Calu3 (cell line): ENCODE measurements at regions not wholly inside any gene's neighbourhood (a gene's known extent, or its start where the extent isn't known, plus 50 kb on each side); places are given as distances from the start of the nearest gene placed in this dataset.
"Not testable (repeated sequence)": the region's sequence is repeated elsewhere in the genome, so short reads cannot be mapped to it uniquely, and the experiment has no call there.

Experiments
- BruUV-seq: library from RNA; stranded (reverse); fragments of 400-500 nt; replicated peaks from 2 replicates; lab custom pipeline; 2021; lab: Mats Ljungman, UMichigan
- CTCF ChIA-PET: fragments of 300-600 bp; sonication (Branson Sonifier 250); formaldehyde crosslinking; loops from one replicate; lab custom pipeline; 2022; ENCODE audit warnings: antibody characterized with exemption; lab: Charles Lee
- DNase-seq: peaks from one replicate; pipeline ENCODE4 v3.0.0; 2022
- H3K27ac Mint-ChIP-seq: one replicate; pipeline ENCODE4 v1.8.0; 2022; ENCODE audit warnings: mixed read lengths; ENCODE audit not compliant: unreplicated experiment
- H3K27me3 Mint-ChIP-seq: one replicate; pipeline ENCODE4 v1.8.0; 2022; ENCODE audit warnings: mixed read lengths; ENCODE audit not compliant: unreplicated experiment
- H3K36me3 Mint-ChIP-seq: one replicate; pipeline ENCODE4 v1.8.0; 2022; ENCODE audit warnings: mild to moderate bottlenecking, moderate library complexity, mixed read lengths; ENCODE audit not compliant: insufficient read depth, unreplicated experiment
- H3K4me1 Mint-ChIP-seq: one replicate; pipeline ENCODE4 v1.8.0; 2022; ENCODE audit warnings: mild to moderate bottlenecking, low read depth, mixed read lengths; ENCODE audit not compliant: unreplicated experiment
- H3K4me3 Mint-ChIP-seq: one replicate; pipeline ENCODE4 v1.8.0; 2022; ENCODE audit warnings: mild to moderate bottlenecking, low read depth, moderate library complexity, mixed read lengths; ENCODE audit not compliant: unreplicated experiment
- H3K9me3 Mint-ChIP-seq: one replicate; pipeline ENCODE4 v1.8.0; 2022; ENCODE audit warnings: low read depth, mixed read lengths; ENCODE audit not compliant: unreplicated experiment
- CTCF ChIP-seq: fragments of 200-600 bp; IDR thresholded peaks from one replicate; pipeline ENCODE4 v1.8.0; 2022; ENCODE audit warnings: antibody characterized with exemption; ENCODE audit not compliant: unreplicated experiment
- intact Hi-C: fragments of 100-400 bp; cut with micrococcal nuclease; formaldehyde crosslinking; loops from one replicate; pipeline ENCODE4 v1.10.0; 2022; ENCODE audit not compliant: unreplicated experiment

- CTCF ChIA-PET, result interaction anchor here (1.1 kb wide), 1 partner anchor 25 kb away, joined by 3 read pairs; no protein-coding TSS in a partner anchor
- H3K27ac Mint-ChIP-seq, result no peak overlapping the region
- H3K4me1 Mint-ChIP-seq, result no peaks in the 10 kb centered on the region
- H3K9me3 Mint-ChIP-seq, result no peaks in the 10 kb centered on the region
- no peaks in the 10 kb centered on the region for H3K36me3 Mint-ChIP-seq
- intact Hi-C loops, result no loop called here
- DNase-seq, result no peak
- no peaks in the 10 kb centered on the region for H3K27me3 Mint-ChIP-seq
- H3K4me3 Mint-ChIP-seq, result no peak overlapping the region
- no TSS peak for BruUV-seq
- no peak for TF ChIP-seq CTCF
These were observed 135.3 kb downstream of the ZNF467 start for GRCh38 chr7:149637911-149638565.

GRCh38 chr7:149635561-149636329 lies 137.6 kb downstream of the ZNF467 start:
- no peak for DNase-seq
- Mint-ChIP-seq H3K27ac (no peak overlapping the region), H3K4me3 (no peak overlapping the region), H3K9me3 (no peaks in the 10 kb centered on the region), H3K36me3 (no peaks in the 10 kb centered on the region), H3K4me1 (no peaks in the 10 kb centered on the region), H3K27me3 (no peaks in the 10 kb centered on the region)
- BruUV-seq, result no TSS peak
- no peak for TF ChIP-seq CTCF
- CTCF ChIA-PET, result no interaction called here
- intact Hi-C loops, result no loop called here

GRCh38 chr7:149633976-149634945 lies 136.7 kb upstream of the ZNF746 start:
- intact Hi-C loops, result no loop called here
- no peaks in the 10 kb centered on the region for H3K36me3 Mint-ChIP-seq

GRCh38 chr7:149628361-149629149 lies 130.9 kb upstream of the ZNF746 start:
- peaks cover 27% of the 10 kb centered on the region for H3K27me3 Mint-ChIP-seq
- peaks cover 13% of the 10 kb centered on the region for H3K36me3 Mint-ChIP-seq
- H3K27ac Mint-ChIP-seq, H3K4me3 Mint-ChIP-seq, H3K9me3 Mint-ChIP-seq, DNase-seq, H3K4me1 Mint-ChIP-seq, CTCF ChIA-PET, BruUV-seq: not testable (repeated sequence)
- intact Hi-C loops, result loop anchor here (5.0 to 10.0 kb wide), 2 partner anchors 114 to 204 kb away; no protein-coding TSS in a partner anchor

More at GRCh38 chr7:149633976-149634945, 136.7 kb upstream of the ZNF746 start:
- H3K27ac Mint-ChIP-seq, result no peak overlapping the region
- H3K27me3 Mint-ChIP-seq, result no peaks in the 10 kb centered on the region
- H3K9me3 Mint-ChIP-seq, result no peaks in the 10 kb centered on the region
- no peak overlapping the region for H3K4me3 Mint-ChIP-seq
- TF ChIP-seq CTCF, result no peak
- BruUV-seq, result no TSS peak
- CTCF ChIA-PET, result no interaction called here
- no peak for DNase-seq
- no peaks in the 10 kb centered on the region for H3K4me1 Mint-ChIP-seq
